PC-9 (cell line): ENCODE measurements at regions not wholly inside any gene's neighbourhood (a gene's known extent, or its start where the extent isn't known, plus 50 kb on each side); places are given as distances from the start of the nearest gene placed in this dataset.

Experiments
- CTCF ChIP-seq: fragments of 200-600 bp; sonication (generic); conservative IDR thresholded peaks from 2 replicates; pipeline ENCODE4 v1.6.1; 2017; ENCODE audit warnings: mixed run types, antibody characterized with exemption, mild to moderate bottlenecking, moderate library complexity
- EZH2 ChIP-seq: fragments of 200-600 bp; sonication (generic); IDR thresholded peaks from 2 replicates; pipeline ENCODE4 v1.8.0; 2017; ENCODE audit warnings: antibody characterized with exemption, low read depth

GRCh38 chr5:8600843-8601242 lies 731.9 kb downstream of the MTRR start:
- TF ChIP-seq CTCF (no peak), EZH2 (no peak)
